Pancreas (tissue), 10 donors: ENCODE measurements at regions not wholly inside any gene's neighbourhood (a gene's known extent, or its start where the extent isn't known, plus 50 kb on each side); places are given as distances from the start of the nearest gene placed in this dataset.

ENCODE experiments used
- ATAC-seq, 4 donors: fragments of 200-7000 bp; cut with Tn5 transposase; one replicate each; pipeline versions ENCODE4 v1.8.0 to v1.9.1; 2020; ENCODE audit warnings: mild to moderate bottlenecking in 4 of 4, moderate library complexity in 4 of 4
- DNase-seq, 6 donors: peaks; one replicate each; pipeline ENCODE4 v3.0.0-alpha.2; 2020
- FAIRE-seq: peaks from 2 replicates; lab custom pipeline; 2012; peaks lifted over from hg19 to GRCh38; lab: Jason Lieb, UNC
- H3K27ac ChIP-seq, 4 donors: fragments of 200-600 bp; sonication (generic); 1 replicate in 3 of 4; 2 replicates in 1 of 4; pipeline versions ENCODE4 v1.5.0 to v1.8.0; 2020
- H3K27me3 ChIP-seq, 4 donors: fragments of 200-600 bp; one replicate each; pipeline ENCODE4 v1.8.0; 2021
- H3K36me3 ChIP-seq, 3 donors: fragments of 200-600 bp; sonication (generic) in 1 of 3; one replicate each; pipeline versions ENCODE4 v1.5.0 to v1.8.0; 2020 to 2021
- H3K4me1 ChIP-seq, 3 donors: fragments of 200-600 bp; one replicate each; pipeline ENCODE4 v1.8.0; 2021
- H3K4me3 ChIP-seq, 4 donors: fragments of 200-600 bp; sonication (generic) in 2 of 4; one replicate each; pipeline versions ENCODE4 v1.5.0 to v1.8.0; 2020 to 2021
- H3K9me3 ChIP-seq, 4 donors: fragments of 200-600 bp; one replicate each; pipeline ENCODE4 v1.8.0; 2021
- CTCF ChIP-seq, 4 donors: fragments of 200-600 bp; sonication (generic) in 3 of 4; IDR thresholded peaks; one replicate each; pipeline versions ENCODE4 v1.5.0 to v1.8.0; 2021; ENCODE audit warnings: antibody characterized with exemption in 4 of 4
- WGBS, 2 donors: extraction: QIAGEN DNeasy Blood & Tissue Kit; methylation state at CpG; one replicate each; pipeline ENCODE4 v1.1.7; 2013; 5-methylcytosine and 5-hydroxymethylcytosine counted together
- intact Hi-C, 3 donors: fragments of 100-400 bp; cut with DNase I; formaldehyde crosslinking; loops; one replicate each; pipeline versions ENCODE4 v1.11.1 to v1.14.2; 2022
- donor health status: healthy with polysubstance abuse.
- donor health status: DM: no; HTN: no; CAD: no; lungs with moderate emphysema.
- donor health status: DM: no; HTN: no; CAD: no.
- donor health status: control.
- donor health status: control.
- donor health status: Bipolar disorder and iron deficiency.
- donor health status: DM: yes; HTN: yes; CAD: no.
- donor health status: DM: no; HTN: no; CAD: no.
- donor health status: DM: no; HTN: no; CAD: no.
- donor health status: DM: yes; HTN: yes; CAD: no.

DNA sequence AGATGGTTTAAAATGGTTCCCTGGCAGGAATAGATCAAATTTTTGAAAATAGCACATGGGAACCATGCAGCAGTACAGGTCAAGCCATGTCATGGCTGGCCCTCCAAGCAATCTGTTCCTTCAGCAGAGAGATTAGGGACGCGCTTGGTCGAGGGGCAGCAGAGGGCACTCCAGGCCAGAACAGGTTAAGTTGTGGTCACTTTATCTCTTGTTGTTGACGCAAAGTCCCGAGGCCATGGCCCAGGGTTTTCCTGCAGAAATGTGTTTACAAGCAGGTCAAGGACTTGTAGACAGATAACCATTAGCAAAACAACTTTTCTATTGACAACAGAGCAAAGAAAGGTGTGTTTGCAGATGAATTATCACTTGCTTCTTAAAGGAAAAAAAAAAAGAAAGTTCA, 570.0 kb upstream of the NR2F2 start:
- H3K36me3 ChIP-seq: no peaks in the 10 kb centered on the region
- H3K9me3 ChIP-seq: no peaks in the 10 kb centered on the region
- H3K4me1 ChIP-seq: no peaks in the 10 kb centered on the region
- WGBS, 2 donors: 35 to 36% methylated on average over 5 of the region's 5 CpGs
- intact Hi-C loops: no loop called here
- H3K4me3 ChIP-seq: no peak overlapping the region
- DNase-seq (peak in 1 of 6 donors; percentile 8), ATAC-seq (no peak), FAIRE-seq (no peak)
- TF ChIP-seq CTCF (IDR thresholded peaks at IDR 0.05): no peak
- no peak overlapping the region for H3K27ac ChIP-seq
- no peaks in the 10 kb centered on the region for H3K27me3 ChIP-seq

- no peak overlapping the region for H3K4me3 ChIP-seq
- H3K4me1 ChIP-seq: no peaks in the 10 kb centered on the region
- H3K27ac ChIP-seq: no peak overlapping the region
- H3K9me3 ChIP-seq: no peaks in the 10 kb centered on the region
- 65 to 73% methylated on average over 9 of the region's 9 CpGs for WGBS, 2 donors
- no peaks in the 10 kb centered on the region for H3K36me3 ChIP-seq
- no peak for TF ChIP-seq CTCF (IDR thresholded peaks at IDR 0.05)
- DNase-seq: no peak
- no peak for FAIRE-seq
- intact Hi-C loops: no loop called here
- ATAC-seq: no peak
- no peaks in the 10 kb centered on the region for H3K27me3 ChIP-seq
Observed at GRCh38 chr15:95761501-95762165, 568.9 kb upstream of the NR2F2 start.

- H3K27ac ChIP-seq: no peak overlapping the region
- intact Hi-C loops: no loop called here
- WGBS, 2 donors: 67 to 91% methylated on average over 4 of the region's 4 CpGs
- H3K27me3 ChIP-seq: no peaks in the 10 kb centered on the region
- DNase-seq: no peak
- FAIRE-seq: no peak
- no peaks in the 10 kb centered on the region for H3K9me3 ChIP-seq
- H3K4me3 ChIP-seq: no peak overlapping the region
- no peak for ATAC-seq
- no peaks in the 10 kb centered on the region for H3K36me3 ChIP-seq
- H3K4me1 ChIP-seq: no peaks in the 10 kb centered on the region
- no peak for TF ChIP-seq CTCF (IDR thresholded peaks at IDR 0.05)
Observed at GRCh38 chr15:95763426-95763825, 567.1 kb upstream of the NR2F2 start.

GRCh38 chr15:95765161-95765560, 565.3 kb upstream of the NR2F2 start:
- no peak for TF ChIP-seq CTCF (IDR thresholded peaks at IDR 0.05)
- H3K27me3 ChIP-seq: peaks cover 0 to 3% (median 0%) of the 10 kb centered on the region in 4 donors
- DNase-seq (no peak), ATAC-seq (no peak), FAIRE-seq (no peak)
- no peaks in the 10 kb centered on the region for H3K36me3 ChIP-seq
- no peak overlapping the region for H3K4me3 ChIP-seq
- no peaks in the 10 kb centered on the region for H3K4me1 ChIP-seq
- no peaks in the 10 kb centered on the region for H3K9me3 ChIP-seq
- intact Hi-C loops: no loop called here
- no peak overlapping the region for H3K27ac ChIP-seq
- 69 to 72% methylated on average over 2 of the region's 2 CpGs for whole genome bisulfite sequencing, 2 donors

- Histone ChIP-seq H3K27ac (no peak overlapping the region), H3K4me3 (no peak overlapping the region), H3K27me3 (peaks cover 0 to 7% (median 0%) of the 10 kb centered on the region in 4 donors), H3K36me3 (no peaks in the 10 kb centered on the region), H3K9me3 (no peaks in the 10 kb centered on the region), H3K4me1 (no peaks in the 10 kb centered on the region)
- TF ChIP-seq CTCF (IDR thresholded peaks at IDR 0.05): no peak
- intact Hi-C loops: no loop called here
- DNase-seq (no peak), ATAC-seq (no peak), FAIRE-seq (no peak)
Observed at GRCh38 chr15:95770196-95770595, 560.3 kb upstream of the NR2F2 start.
